Thyroid gland (tissue), 4 donors: ENCODE measurements at regions not wholly inside any gene's neighbourhood (a gene's known extent, or its start where the extent isn't known, plus 50 kb on each side); places are given as distances from the start of the nearest gene placed in this dataset.

Experiments
- CTCF ChIP-seq, 6 experiments: fragments of 200-600 bp in 3 of 6; fragments of 450-650 bp in 3 of 6; sonication (generic) in 3 of 6; IDR thresholded peaks; one replicate each; pipeline ENCODE4 v1.5.1; 2016 to 2019; ENCODE audit warnings: antibody characterized with exemption in 6 of 6, mild to moderate bottlenecking in 2 of 6, inconsistent platforms in 1 of 6, moderate library complexity in 1 of 6
- POLR2A ChIP-seq, 2 donors: fragments of 450-650 bp; IDR thresholded peaks; one replicate each; pipeline ENCODE4 v1.6.1; 2017; ENCODE audit warnings: antibody characterized with exemption in 2 of 2, mild to moderate bottlenecking in 2 of 2, moderate library complexity in 1 of 2

- no peak for TF ChIP-seq CTCF (IDR thresholded peaks at IDR 0.05)
- TF ChIP-seq POLR2A (IDR thresholded peaks at IDR 0.05): no peak
Measured at GRCh38 chr11:128105950-128106349, 481.4 kb downstream of the ETS1 start.
